H7 (cell line): ENCODE measurements at regions not wholly inside any gene's neighbourhood (a gene's known extent, or its start where the extent isn't known, plus 50 kb on each side); places are given as distances from the start of the nearest gene placed in this dataset.

Experiments used
- DNase-seq: peaks from one replicate; pipeline ENCODE4 v3.0.0; 2012
- H3K27me3 ChIP-seq: 2 replicates; pipeline ENCODE4 v1.6.0; 2011; ENCODE audit warnings: mild to moderate bottlenecking, low read length; ENCODE audit not compliant: control insufficient read depth, insufficient read depth
- H3K36me3 ChIP-seq: replicated peaks from 2 replicates; pipeline ENCODE4 v1.5.1; 2011; ENCODE audit warnings: low read length; ENCODE audit not compliant: control insufficient read depth, insufficient read depth
- H3K4me3 ChIP-seq: 2 replicates; pipeline ENCODE4 v1.5.1; 2011; ENCODE audit warnings: low read depth, mild to moderate bottlenecking, control low read depth, low read length, moderate library complexity; ENCODE audit not compliant: insufficient read depth

GRCh38 chr13:73691891-73692290 is 442.3 kb downstream of the KLF12 start:
- DNase-seq: no peak
- H3K36me3 ChIP-seq: no peaks in the 10 kb centered on the region
- no peaks in the 10 kb centered on the region for H3K27me3 ChIP-seq
- H3K4me3 ChIP-seq: no peak overlapping the region

GRCh38 chr13:73687929-73688328 is 446.3 kb downstream of the KLF12 start:
- no peaks in the 10 kb centered on the region for H3K27me3 ChIP-seq
- H3K36me3 ChIP-seq: no peaks in the 10 kb centered on the region
- DNase-seq: no peak
- H3K4me3 ChIP-seq: no peak overlapping the region

DNA sequence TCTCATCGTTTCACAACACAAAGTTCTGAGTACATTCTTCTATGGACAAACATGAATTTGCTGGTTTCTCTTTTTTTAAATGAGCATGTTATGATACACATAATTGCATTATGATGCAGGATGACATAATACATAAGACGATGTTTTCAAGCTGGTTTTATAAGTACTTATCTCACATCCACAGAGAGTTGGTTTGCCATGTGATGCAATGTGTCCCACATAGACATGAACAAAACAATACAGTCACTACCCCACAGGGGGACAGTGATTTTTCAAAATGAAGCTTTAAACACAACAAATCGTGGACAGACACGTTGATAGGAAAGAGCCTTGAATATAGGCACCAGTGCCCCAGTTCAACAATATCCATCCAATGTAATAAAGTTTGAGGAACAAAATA is 447.1 kb downstream of the KLF12 start:
- Histone ChIP-seq H3K27me3 (no peaks in the 10 kb centered on the region), H3K36me3 (no peaks in the 10 kb centered on the region), H3K4me3 (no peak overlapping the region)
- no peak for DNase-seq

DNA sequence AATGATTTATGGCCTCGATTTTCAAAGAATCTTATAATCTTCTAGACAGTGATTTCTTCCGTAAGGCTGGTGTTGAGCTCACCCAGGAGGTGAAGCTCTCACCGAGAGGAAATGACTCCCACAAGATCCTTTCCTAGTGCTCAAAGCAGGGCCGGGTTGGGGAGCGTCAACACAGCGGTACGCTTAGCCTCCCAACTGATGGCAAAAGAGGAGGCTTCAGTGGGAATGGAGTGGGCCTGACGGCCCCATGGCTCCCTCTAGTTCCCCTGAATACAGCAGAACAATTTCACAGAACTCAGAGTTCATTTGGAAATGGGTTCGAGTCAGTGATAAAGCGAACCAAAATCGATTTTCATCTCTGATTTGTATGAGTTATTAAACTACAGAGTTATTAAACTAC is 449.5 kb downstream of the KLF12 start:
- H3K36me3 ChIP-seq: no peaks in the 10 kb centered on the region
- H3K27me3 ChIP-seq: no peaks in the 10 kb centered on the region
- no peak for DNase-seq
- no peak overlapping the region for H3K4me3 ChIP-seq

DNA sequence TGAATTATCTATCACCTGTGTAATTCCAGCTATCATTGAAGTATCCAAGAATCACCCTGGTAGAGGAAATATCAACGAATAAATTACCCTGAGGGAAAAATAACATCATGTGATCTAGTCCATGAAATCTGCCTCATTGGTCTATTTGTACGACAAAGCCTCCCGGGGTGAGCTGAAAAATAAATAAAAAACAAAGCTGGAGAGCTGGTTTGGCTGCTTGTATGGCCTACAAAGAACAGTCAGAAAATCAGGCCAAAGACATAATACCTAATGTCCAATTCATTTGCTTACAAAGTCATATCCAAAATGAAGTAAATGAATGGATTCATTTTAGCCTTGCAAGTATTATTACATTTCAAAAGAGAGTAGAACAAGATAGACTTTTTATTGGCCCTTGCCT is 449.9 kb downstream of the KLF12 start:
- H3K36me3 ChIP-seq: no peaks in the 10 kb centered on the region
- no peaks in the 10 kb centered on the region for H3K27me3 ChIP-seq
- no peak overlapping the region for H3K4me3 ChIP-seq
- DNase-seq: no peak

GRCh38 chr13:73683746-73684145 is 450.5 kb downstream of the KLF12 start:
- DNase-seq: no peak
- H3K36me3 ChIP-seq: no peaks in the 10 kb centered on the region
- H3K4me3 ChIP-seq: no peak overlapping the region
- H3K27me3 ChIP-seq: no peaks in the 10 kb centered on the region

GRCh38 chr13:73681779-73682178 is 452.4 kb downstream of the KLF12 start:
- no peaks in the 10 kb centered on the region for H3K36me3 ChIP-seq
- H3K4me3 ChIP-seq: no peak overlapping the region
- no peak for DNase-seq
- H3K27me3 ChIP-seq: no peaks in the 10 kb centered on the region

GRCh38 chr13:73681015-73681414 is 453.2 kb downstream of the KLF12 start:
- DNase-seq: no peak
- no peaks in the 10 kb centered on the region for H3K36me3 ChIP-seq

GRCh38 chr13:73677048-73677601 is 457.1 kb downstream of the KLF12 start:
- Histone ChIP-seq H3K27me3 (no peaks in the 10 kb centered on the region), H3K36me3 (no peaks in the 10 kb centered on the region)
- DNase-seq: no peak

More at GRCh38 chr13:73681015-73681414, 453.2 kb downstream of the KLF12 start:
- Histone ChIP-seq H3K27me3 (no peaks in the 10 kb centered on the region), H3K4me3 (no peak overlapping the region)

DNA sequence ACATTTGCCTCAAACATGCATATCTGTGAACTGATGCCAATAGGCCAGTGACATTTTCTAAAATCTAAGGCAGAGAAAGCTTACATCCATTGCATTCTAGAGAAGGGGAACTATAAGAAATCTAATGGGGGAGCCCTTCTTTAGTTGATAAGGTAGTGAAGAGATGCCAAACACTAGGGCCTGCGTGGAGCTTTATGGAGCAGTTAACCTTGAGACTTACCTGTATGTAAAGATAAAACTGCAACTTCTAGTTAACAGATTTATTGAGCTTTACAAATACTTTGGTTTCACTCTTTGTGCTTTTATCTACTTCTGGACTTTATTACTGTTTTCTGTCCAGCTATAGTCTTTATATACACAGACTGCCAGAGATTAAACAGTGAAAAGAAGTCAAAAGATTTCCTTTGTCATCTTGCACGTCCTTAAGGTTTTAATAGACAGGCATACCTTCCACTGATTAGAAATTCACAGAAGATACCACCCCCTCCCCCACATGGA is 457.6 kb downstream of the KLF12 start:
- no peak for DNase-seq
- Histone ChIP-seq H3K4me3 (no peak overlapping the region), H3K27me3 (no peaks in the 10 kb centered on the region), H3K36me3 (no peaks in the 10 kb centered on the region)

More at GRCh38 chr13:73677048-73677601, 457.1 kb downstream of the KLF12 start:
- no peak overlapping the region for H3K4me3 ChIP-seq

DNA sequence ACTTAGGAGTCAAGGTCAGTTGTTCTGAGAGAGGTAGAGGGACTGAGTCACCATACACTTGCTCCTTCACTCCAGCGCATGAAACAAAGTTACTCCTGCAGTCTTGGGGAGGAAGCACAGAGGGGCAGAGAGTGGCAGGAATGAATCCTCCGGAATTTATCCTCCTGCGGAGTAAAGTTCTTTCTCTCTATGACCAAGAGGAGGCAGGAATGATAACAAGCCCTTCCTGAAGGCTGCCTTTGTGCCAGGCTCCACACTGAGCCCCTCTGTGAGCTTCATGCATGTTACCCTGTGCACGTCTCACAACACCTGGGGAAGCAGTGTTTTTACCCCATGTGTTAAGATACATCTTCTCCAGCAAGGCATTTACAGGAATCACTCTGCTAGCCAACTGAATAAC is 458.4 kb downstream of the KLF12 start:
- no peak for DNase-seq
- no peaks in the 10 kb centered on the region for H3K36me3 ChIP-seq
- H3K4me3 ChIP-seq: no peak overlapping the region
- no peaks in the 10 kb centered on the region for H3K27me3 ChIP-seq

DNA sequence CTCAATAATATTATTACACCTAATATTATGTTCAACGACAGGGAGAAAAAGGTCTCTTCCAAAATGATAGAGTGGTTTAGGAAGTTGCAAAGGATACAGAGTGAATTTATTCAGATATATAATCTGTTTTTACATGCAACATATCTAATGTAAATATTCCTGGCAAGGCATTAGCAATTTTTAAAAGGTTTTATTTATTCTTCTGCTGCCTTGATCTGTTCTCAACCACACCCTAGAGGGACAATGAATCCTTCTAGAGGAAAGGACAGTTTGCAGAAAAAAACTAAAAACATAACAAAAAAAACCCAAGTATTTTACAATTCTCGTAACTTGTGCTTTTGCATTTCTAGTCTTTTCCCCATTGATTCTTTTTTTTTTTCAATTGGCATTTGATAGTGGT is 459.6 kb downstream of the KLF12 start:
- H3K4me3 ChIP-seq: no peak overlapping the region
- no peaks in the 10 kb centered on the region for H3K36me3 ChIP-seq
- no peaks in the 10 kb centered on the region for H3K27me3 ChIP-seq
- no peak for DNase-seq

GRCh38 chr13:73673931-73674330 is 460.3 kb downstream of the KLF12 start:
- no peak for DNase-seq
- no peaks in the 10 kb centered on the region for H3K36me3 ChIP-seq
- H3K27me3 ChIP-seq: no peaks in the 10 kb centered on the region
- H3K4me3 ChIP-seq: no peak overlapping the region

DNA sequence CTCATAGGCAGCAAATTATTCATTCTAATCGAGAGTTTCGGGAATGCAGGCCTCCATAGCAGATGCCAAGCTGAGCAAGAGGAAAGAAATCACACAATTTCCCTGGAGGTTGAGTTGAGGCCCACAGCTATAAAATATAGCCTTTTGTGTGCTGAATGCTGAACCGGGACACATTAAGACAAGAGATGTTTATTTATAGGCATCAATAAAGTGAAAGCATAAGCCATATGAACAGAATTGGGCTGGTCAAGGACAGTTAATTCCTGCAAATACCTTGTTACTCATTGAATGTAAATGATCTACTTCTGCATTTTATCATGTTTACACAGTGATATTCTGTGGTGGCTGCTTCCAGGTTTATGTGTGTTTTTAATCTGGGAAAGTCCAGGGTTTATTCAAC is 461.7 kb downstream of the KLF12 start:
- no peak for DNase-seq
- no peaks in the 10 kb centered on the region for H3K36me3 ChIP-seq
- no peaks in the 10 kb centered on the region for H3K27me3 ChIP-seq
- H3K4me3 ChIP-seq: no peak overlapping the region

GRCh38 chr13:73671732-73672131 is 462.5 kb downstream of the KLF12 start:
- Histone ChIP-seq H3K36me3 (no peaks in the 10 kb centered on the region), H3K27me3 (no peaks in the 10 kb centered on the region), H3K4me3 (no peak overlapping the region)
- DNase-seq: no peak

DNA sequence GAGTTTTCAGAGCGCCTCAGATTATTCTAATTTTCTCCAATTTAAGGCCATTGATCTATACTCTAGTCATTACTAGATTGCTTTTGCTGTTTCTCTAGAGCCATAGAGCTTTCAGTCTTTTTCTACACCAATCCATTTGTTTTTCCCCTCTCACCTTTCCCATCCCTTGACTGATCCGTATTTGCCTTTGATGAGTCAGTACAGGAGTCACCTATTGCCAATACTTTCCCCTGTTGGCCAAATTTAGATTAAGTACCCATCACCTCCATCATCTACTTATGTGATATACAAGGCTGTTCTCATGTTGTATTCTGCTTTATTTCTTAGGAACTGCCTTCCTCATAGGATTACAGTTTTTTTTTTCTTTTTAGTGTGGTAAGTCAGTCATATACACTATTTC is 463.2 kb downstream of the KLF12 start:
- Histone ChIP-seq H3K36me3 (no peaks in the 10 kb centered on the region), H3K4me3 (no peak overlapping the region), H3K27me3 (no peaks in the 10 kb centered on the region)
- no peak for DNase-seq
